ENCODE measurements at regions not wholly inside any gene's neighbourhood (a gene's known extent, or its start where the extent isn't known, plus 50 kb on each side); places are given as distances from the start of the nearest gene placed in this dataset.

GRCh38 chr2:223431479-223431878, 170.7 kb downstream of the SCG2 start (continued):
- TF ChIP-seq NFYC (CRISPR knock-in tag; IDR thresholded peaks at IDR 0.05) (no peak), HOXA5 (CRISPR knock-in tag; IDR thresholded peaks at IDR 0.05) (no peak), KMT2B (CRISPR knock-in tag; IDR thresholded peaks at IDR 0.05) (no peak), RFXANK (CRISPR knock-in tag; IDR thresholded peaks at IDR 0.05) (no peak), SMAD3 (CRISPR knock-in tag; IDR thresholded peaks at IDR 0.05) (no peak), NFIB (CRISPR knock-in tag; IDR thresholded peaks at IDR 0.05; ENCODE audit: borderline replicate concordance) (no peak), ZNF883 (CRISPR knock-in tag; IDR thresholded peaks at IDR 0.05; ENCODE audit: not compliant biosample characterization) (no peak), HNRNPK (IDR thresholded peaks at IDR 0.05; ENCODE audit: low read depth, low read length, poor library complexity, severe bottlenecking) (no peak), ZNF737 (CRISPR knock-in tag; IDR thresholded peaks at IDR 0.05; ENCODE audit: borderline replicate concordance) (no peak), STAT6 (CRISPR knock-in tag; IDR thresholded peaks at IDR 0.05; ENCODE audit: borderline replicate concordance) (no peak), TOE1 (CRISPR knock-in tag; IDR thresholded peaks at IDR 0.05) (no peak), ZNF557 (CRISPR knock-in tag; IDR thresholded peaks at IDR 0.05) (no peak), FOXP4 (CRISPR knock-in tag; IDR thresholded peaks at IDR 0.05) (no peak), ZNF644 (CRISPR knock-in tag; IDR thresholded peaks at IDR 0.05; ENCODE audit: low read depth) (no peak)

Measured in HepG2 (cell line).